ENCODE measurements at regions not wholly inside any gene's neighbourhood (a gene's known extent, or its start where the extent isn't known, plus 50 kb on each side); places are given as distances from the start of the nearest gene placed in this dataset.

- Histone ChIP-seq H3K4me2 (ENCODE audit: low read length, poor library complexity, severe bottlenecking) (no peak overlapping the region), H4K8ac (ENCODE audit: low read length) (no peak overlapping the region), H3K9me3 (ENCODE audit: control insufficient read depth, low read length) (no peaks in the 10 kb centered on the region), H2BK12ac (ENCODE audit: low read length in 2 of 2) (no peak overlapping the region), H3K23ac (ENCODE audit: low read length in 2 of 2) (no peak overlapping the region), H2AFZ (ENCODE audit: low read depth, low read length) (no peak overlapping the region), H4K91ac (ENCODE audit: low read length) (no peak overlapping the region), H3K14ac (ENCODE audit: low read length in 2 of 2) (no peak overlapping the region), H2BK5ac (ENCODE audit: low read depth, low read length, poor library complexity, severe bottlenecking) (no peak overlapping the region), H2BK120ac (ENCODE audit: low read depth, low read length) (no peak overlapping the region), H3K79me1 (replicated peaks; ENCODE audit: low read length, poor library complexity, severe bottlenecking) (no peaks in the 10 kb centered on the region), H2AK5ac (ENCODE audit: low read length, severe bottlenecking) (no peak overlapping the region), H3K9ac (ENCODE audit: low read length) (no peak overlapping the region), H3K27ac (ENCODE audit: low read length, poor library complexity, severe bottlenecking) (no peak overlapping the region), H3K4me1 (ENCODE audit: control insufficient read depth, insufficient read depth, low read depth, low read length) (no peaks in the 10 kb centered on the region), H3K4me3 (ENCODE audit: insufficient read depth in 1 of 2, low read depth in 1 of 2, low read length in 2 of 2) (no peak overlapping the region), H3K27me3 (ENCODE audit: control insufficient read depth in 1 of 2, insufficient read depth in 1 of 2, low read length in 2 of 2) (no peaks in the 10 kb centered on the region), H3K36me3 (ENCODE audit: control insufficient read depth in 1 of 2, insufficient read depth in 2 of 2, low read depth in 1 of 2, low read length in 2 of 2) (no peaks in the 10 kb centered on the region), H3K4ac (ENCODE audit: low read depth in 1 of 2, low read length in 2 of 2) (no peak overlapping the region), H2BK15ac (ENCODE audit: low read depth, poor library complexity, severe bottlenecking) (no peak overlapping the region), H3K18ac (ENCODE audit: low read depth in 1 of 2, low read length in 2 of 2) (no peak overlapping the region)
- DNase-seq: no peak
- WGBS: 93% methylated on average over 6 of the region's 6 CpGs
Observed at GRCh38 chr1:232139444-232139843, 490.5 kb downstream of the SIPA1L2 start.

- Histone ChIP-seq H2BK15ac (ENCODE audit: low read depth, poor library complexity, severe bottlenecking) (no peak overlapping the region), H2AK5ac (ENCODE audit: low read length, severe bottlenecking) (no peak overlapping the region), H3K18ac (ENCODE audit: low read depth in 1 of 2, low read length in 2 of 2) (no peak overlapping the region), H3K9ac (ENCODE audit: low read length) (no peak overlapping the region), H3K79me1 (replicated peaks; ENCODE audit: low read length, poor library complexity, severe bottlenecking) (no peaks in the 10 kb centered on the region), H3K27ac (ENCODE audit: low read length, poor library complexity, severe bottlenecking) (no peak overlapping the region), H3K27me3 (ENCODE audit: control insufficient read depth in 1 of 2, insufficient read depth in 1 of 2, low read length in 2 of 2) (no peaks in the 10 kb centered on the region), H3K23ac (ENCODE audit: low read length in 2 of 2) (no peak overlapping the region), H3K36me3 (ENCODE audit: control insufficient read depth in 1 of 2, insufficient read depth in 2 of 2, low read depth in 1 of 2, low read length in 2 of 2) (no peaks in the 10 kb centered on the region), H3K4me3 (ENCODE audit: insufficient read depth in 1 of 2, low read depth in 1 of 2, low read length in 2 of 2) (no peak overlapping the region), H3K4me1 (ENCODE audit: control insufficient read depth, insufficient read depth, low read depth, low read length) (no peaks in the 10 kb centered on the region), H4K8ac (ENCODE audit: low read length) (no peak overlapping the region), H3K9me3 (ENCODE audit: control insufficient read depth, low read length) (no peaks in the 10 kb centered on the region), H2BK12ac (ENCODE audit: low read length in 2 of 2) (no peak overlapping the region), H2BK5ac (ENCODE audit: low read depth, low read length, poor library complexity, severe bottlenecking) (no peak overlapping the region), H3K14ac (ENCODE audit: low read length in 2 of 2) (no peak overlapping the region), H3K4ac (ENCODE audit: low read depth in 1 of 2, low read length in 2 of 2) (peak overlapping the region in 1 of 2 experiments; percentile 7), H2AFZ (ENCODE audit: low read depth, low read length) (no peak overlapping the region), H4K91ac (ENCODE audit: low read length) (no peak overlapping the region), H3K4me2 (ENCODE audit: low read length, poor library complexity, severe bottlenecking) (no peak overlapping the region), H2BK120ac (ENCODE audit: low read depth, low read length) (no peak overlapping the region)
- DNase-seq: no peak
- WGBS: 98% methylated on average over 6 of the region's 7 CpGs
Observed at GRCh38 chr1:232138044-232138443, 491.9 kb downstream of the SIPA1L2 start.

- no peak overlapping the region for H2BK12ac ChIP-seq (ENCODE audit: low read length in 2 of 2)
- H4K8ac ChIP-seq (ENCODE audit: low read length): no peak overlapping the region
- no peak overlapping the region for H3K9ac ChIP-seq (ENCODE audit: low read length)
- no peak overlapping the region for H3K23ac ChIP-seq (ENCODE audit: low read length in 2 of 2)
- H3K18ac ChIP-seq (ENCODE audit: low read depth in 1 of 2, low read length in 2 of 2): no peak overlapping the region
- H3K4me2 ChIP-seq (ENCODE audit: low read length, poor library complexity, severe bottlenecking): no peak overlapping the region
- no peak overlapping the region for H2BK5ac ChIP-seq (ENCODE audit: low read depth, low read length, poor library complexity, severe bottlenecking)
- H3K36me3 ChIP-seq (ENCODE audit: control insufficient read depth in 1 of 2, insufficient read depth in 2 of 2, low read depth in 1 of 2, low read length in 2 of 2): no peaks in the 10 kb centered on the region
- no peak overlapping the region for H2AFZ ChIP-seq (ENCODE audit: low read depth, low read length)
- no peak overlapping the region for H3K27ac ChIP-seq (ENCODE audit: low read length, poor library complexity, severe bottlenecking)
- WGBS: 89% methylated on average over 3 of the region's 3 CpGs
- no peak overlapping the region for H2BK15ac ChIP-seq (ENCODE audit: low read depth, poor library complexity, severe bottlenecking)
- no peaks in the 10 kb centered on the region for H3K9me3 ChIP-seq (ENCODE audit: control insufficient read depth, low read length)
- no peak overlapping the region for H3K4ac ChIP-seq (ENCODE audit: low read depth in 1 of 2, low read length in 2 of 2)
- no peaks in the 10 kb centered on the region for H3K79me1 ChIP-seq (replicated peaks; ENCODE audit: low read length, poor library complexity, severe bottlenecking)
- H3K14ac ChIP-seq (ENCODE audit: low read length in 2 of 2): no peak overlapping the region
- no peak for DNase-seq
- no peak overlapping the region for H3K4me3 ChIP-seq (ENCODE audit: insufficient read depth in 1 of 2, low read depth in 1 of 2, low read length in 2 of 2)
- no peaks in the 10 kb centered on the region for H3K27me3 ChIP-seq (ENCODE audit: control insufficient read depth in 1 of 2, insufficient read depth in 1 of 2, low read length in 2 of 2)
- no peak overlapping the region for H4K91ac ChIP-seq (ENCODE audit: low read length)
- no peak overlapping the region for H2BK120ac ChIP-seq (ENCODE audit: low read depth, low read length)
- no peak overlapping the region for H2AK5ac ChIP-seq (ENCODE audit: low read length, severe bottlenecking)
- H3K4me1 ChIP-seq (ENCODE audit: control insufficient read depth, insufficient read depth, low read depth, low read length): no peaks in the 10 kb centered on the region
Observed at GRCh38 chr1:232137066-232137465, 492.9 kb downstream of the SIPA1L2 start.

- no peak for DNase-seq
- H3K9me3 ChIP-seq (ENCODE audit: control insufficient read depth, low read length): no peaks in the 10 kb centered on the region
- no peak overlapping the region for H2BK120ac ChIP-seq (ENCODE audit: low read depth, low read length)
- H3K18ac ChIP-seq (ENCODE audit: low read depth in 1 of 2, low read length in 2 of 2): no peak overlapping the region
- H3K9ac ChIP-seq (ENCODE audit: low read length): no peak overlapping the region
- H4K8ac ChIP-seq (ENCODE audit: low read length): no peak overlapping the region
- H3K4me2 ChIP-seq (ENCODE audit: low read length, poor library complexity, severe bottlenecking): no peak overlapping the region
- no peak overlapping the region for H2AFZ ChIP-seq (ENCODE audit: low read depth, low read length)
- no peak overlapping the region for H2BK12ac ChIP-seq (ENCODE audit: low read length in 2 of 2)
- no peaks in the 10 kb centered on the region for H3K27me3 ChIP-seq (ENCODE audit: control insufficient read depth in 1 of 2, insufficient read depth in 1 of 2, low read length in 2 of 2)
- H3K36me3 ChIP-seq (ENCODE audit: control insufficient read depth in 1 of 2, insufficient read depth in 2 of 2, low read depth in 1 of 2, low read length in 2 of 2): no peaks in the 10 kb centered on the region
- no peak overlapping the region for H3K4ac ChIP-seq (ENCODE audit: low read depth in 1 of 2, low read length in 2 of 2)
- H3K4me1 ChIP-seq (ENCODE audit: control insufficient read depth, insufficient read depth, low read depth, low read length): no peaks in the 10 kb centered on the region
- no peak overlapping the region for H2BK5ac ChIP-seq (ENCODE audit: low read depth, low read length, poor library complexity, severe bottlenecking)
- H3K4me3 ChIP-seq (ENCODE audit: insufficient read depth in 1 of 2, low read depth in 1 of 2, low read length in 2 of 2): no peak overlapping the region
- no peaks in the 10 kb centered on the region for H3K79me1 ChIP-seq (replicated peaks; ENCODE audit: low read length, poor library complexity, severe bottlenecking)
- no peak overlapping the region for H2BK15ac ChIP-seq (ENCODE audit: low read depth, poor library complexity, severe bottlenecking)
- H4K91ac ChIP-seq (ENCODE audit: low read length): no peak overlapping the region
- WGBS: 94% methylated on average over 4 of the region's 4 CpGs
- no peak overlapping the region for H3K23ac ChIP-seq (ENCODE audit: low read length in 2 of 2)
- H3K27ac ChIP-seq (ENCODE audit: low read length, poor library complexity, severe bottlenecking): no peak overlapping the region
- H2AK5ac ChIP-seq (ENCODE audit: low read length, severe bottlenecking): no peak overlapping the region
- H3K14ac ChIP-seq (ENCODE audit: low read length in 2 of 2): no peak overlapping the region
Observed at GRCh38 chr1:232136136-232136535, 493.8 kb downstream of the SIPA1L2 start.

Measured in mesenchymal stem cell (in vitro differentiated cells and primary cell).